GM18867 (cell line): ENCODE measurements at regions not wholly inside any gene's neighbourhood (a gene's known extent, or its start where the extent isn't known, plus 50 kb on each side); places are given as distances from the start of the nearest gene placed in this dataset.

Experiments
- ATAC-seq: cut with Tn5 transposase; IDR thresholded peaks from one replicate; pipeline ENCODE4 v1.9.1; 2021; ENCODE audit warnings: mild to moderate bottlenecking, moderate library complexity; ENCODE audit not compliant: unreplicated experiment

- ATAC-seq = no peak
These were observed 144.4 kb downstream of the NSG2 start for GRCh38 chr5:174189654-174190541.

DNA sequence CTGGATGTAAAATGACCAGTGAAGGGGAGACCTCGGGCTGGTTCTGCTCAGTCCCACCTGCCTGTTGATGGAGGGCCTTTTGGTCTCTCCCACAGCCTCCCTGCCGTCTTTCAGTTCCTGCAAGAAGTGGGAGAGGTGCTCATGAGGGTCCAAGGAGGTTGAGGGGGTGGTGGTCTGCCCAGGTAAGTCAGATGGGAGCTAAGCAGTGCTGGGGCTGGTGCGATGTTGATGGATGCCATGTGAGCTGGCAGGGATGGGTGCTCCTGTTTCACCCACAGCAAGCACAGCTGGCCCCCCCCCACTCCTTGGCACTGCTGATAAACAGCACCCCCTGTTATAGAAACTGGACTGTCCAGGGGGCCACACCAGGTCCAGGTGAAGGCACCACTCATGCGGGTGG, 145.6 kb downstream of the NSG2 start:
- ATAC-seq = no peak

- no peak for ATAC-seq
These were observed 146.5 kb downstream of the NSG2 start for GRCh38 chr5:174191850-174192655.

DNA sequence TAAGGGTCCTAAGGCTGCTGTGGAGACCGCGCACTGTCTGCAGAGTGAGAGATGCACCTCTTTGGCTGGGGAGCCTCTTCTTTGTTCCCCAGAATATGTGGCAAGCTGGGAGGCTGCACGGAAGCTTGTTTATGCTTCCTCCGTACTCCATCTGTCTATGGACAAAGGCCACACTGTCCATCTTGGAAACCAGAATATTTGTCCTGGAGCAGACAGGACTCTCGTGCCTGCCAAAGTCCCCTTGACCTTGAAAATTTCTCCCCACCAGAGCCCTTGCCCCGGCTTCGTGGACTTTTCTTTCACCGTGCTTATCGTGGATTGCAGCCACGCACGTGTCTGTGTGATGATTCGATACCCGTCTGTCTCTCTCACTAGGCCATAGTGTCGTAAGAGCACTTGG, 147.4 kb downstream of the NSG2 start:
- no peak for ATAC-seq

- no peak for ATAC-seq
These were observed 150.0 kb downstream of the NSG2 start for GRCh38 chr5:174195517-174195916.

DNA sequence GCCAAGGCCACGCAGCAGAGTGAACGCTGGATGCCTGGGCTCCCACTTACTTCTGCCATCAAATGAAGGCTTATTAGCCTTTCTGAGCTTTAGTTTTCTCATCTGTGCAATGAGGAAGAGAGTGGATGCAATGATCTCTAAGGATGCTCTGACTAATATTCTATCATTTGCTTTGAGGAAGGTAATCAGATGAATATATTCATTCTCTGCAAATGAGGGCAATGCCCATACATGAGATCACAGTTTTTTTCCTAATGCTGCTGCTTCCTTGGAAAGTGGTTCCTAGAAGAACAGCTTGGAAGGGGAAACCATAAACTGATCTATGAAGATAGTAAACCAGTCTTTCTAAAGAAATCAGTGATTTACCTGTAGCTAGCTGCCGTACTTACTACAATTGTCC, 152.4 kb downstream of the NSG2 start:
- no peak for ATAC-seq

DNA sequence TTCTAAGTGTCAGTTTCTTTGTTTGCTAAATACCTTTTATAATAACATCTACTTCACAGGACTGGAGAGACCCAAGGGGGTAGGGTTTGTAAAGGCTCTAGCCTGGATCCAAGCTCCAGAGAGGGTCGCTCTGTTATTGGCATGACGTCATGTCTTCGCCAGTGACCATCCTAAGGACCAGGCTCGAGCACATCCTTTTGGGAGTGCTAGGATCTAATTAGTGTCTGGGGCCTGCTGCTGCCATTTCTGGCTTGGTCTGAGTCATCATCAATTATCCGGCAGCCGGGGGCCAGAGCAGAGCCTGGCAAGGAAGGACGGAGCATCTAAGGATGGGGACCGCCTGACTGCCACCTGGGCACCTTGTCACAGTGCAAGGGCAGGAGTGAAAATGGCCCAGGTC, 153.0 kb downstream of the NSG2 start:
- no peak for ATAC-seq

DNA sequence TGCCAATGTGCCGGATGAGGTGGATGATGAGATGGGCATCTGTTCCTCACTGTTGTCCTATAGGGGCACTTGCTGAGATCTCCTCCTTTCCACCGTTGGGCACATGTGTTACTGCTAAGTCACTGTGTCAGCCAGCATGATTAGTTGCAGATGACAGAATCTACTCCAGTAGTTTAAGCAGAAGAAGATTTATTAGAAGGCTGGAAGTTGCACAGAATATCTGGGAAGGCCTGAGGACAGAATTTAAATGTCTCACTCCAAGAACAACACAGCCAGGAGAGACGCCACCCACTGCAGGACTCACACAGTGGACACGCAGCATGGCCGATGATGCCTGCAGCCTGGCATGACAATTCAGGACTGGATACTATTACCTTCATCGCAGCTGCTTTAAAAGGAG, 157.5 kb downstream of the NSG2 start:
- ATAC-seq = no peak

GRCh38 chr5:174204535-174205313, 159.2 kb downstream of the NSG2 start:
- ATAC-seq = no peak

GRCh38 chr5:174205939-174206338, 160.4 kb downstream of the NSG2 start:
- ATAC-seq = no peak

- no peak for ATAC-seq
These were observed 165.2 kb downstream of the NSG2 start for GRCh38 chr5:174210596-174211276.

- ATAC-seq = no peak
These were observed 165.7 kb downstream of the NSG2 start for GRCh38 chr5:174211277-174211626.

DNA sequence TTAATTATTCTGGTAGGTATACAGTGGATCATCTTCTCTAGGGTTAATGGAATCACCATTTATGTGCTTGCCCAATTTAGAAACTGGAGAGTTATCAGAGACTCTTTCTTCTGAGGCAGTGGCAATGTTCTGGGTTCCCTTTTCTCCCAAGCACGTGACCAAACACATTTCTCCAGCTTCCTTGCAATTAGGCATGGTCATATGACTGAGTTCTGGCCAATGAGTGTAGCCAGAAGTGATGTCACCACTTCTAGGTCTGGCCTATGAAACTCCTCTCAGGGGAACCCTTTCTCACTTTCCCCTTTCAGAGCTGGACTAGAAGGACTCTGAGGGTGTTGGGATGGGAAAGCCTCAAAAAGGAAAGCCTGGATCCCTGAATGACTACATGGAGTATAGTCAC, 172.0 kb downstream of the NSG2 start:
- ATAC-seq = no peak

DNA sequence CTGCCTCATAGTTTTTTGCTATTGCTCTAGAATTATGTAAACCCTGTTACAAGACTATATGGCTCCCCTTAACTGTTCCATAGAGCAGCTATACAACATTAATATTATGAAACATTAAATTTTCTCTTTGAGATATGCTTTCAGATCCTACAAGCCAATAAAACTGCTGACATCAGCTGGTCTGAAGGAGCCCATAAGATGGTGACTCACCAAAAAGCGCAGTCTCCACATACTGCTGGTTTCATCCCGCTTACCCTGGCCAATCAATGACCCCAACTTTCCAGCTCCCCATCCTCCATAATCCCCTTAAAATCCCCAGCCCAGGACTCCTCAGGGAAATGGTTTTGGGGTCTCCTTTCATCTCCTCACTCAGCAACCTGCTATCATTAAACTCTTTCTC, 172.7 kb downstream of the NSG2 start:
- ATAC-seq = no peak

GRCh38 chr5:174220417-174220816, 174.9 kb downstream of the NSG2 start:
- ATAC-seq = no peak

- ATAC-seq = no peak
These were observed 175.9 kb downstream of the NSG2 start for GRCh38 chr5:174221436-174221835.

- no peak for ATAC-seq
These were observed 176.4 kb downstream of the NSG2 start for GRCh38 chr5:174221946-174222345.

DNA sequence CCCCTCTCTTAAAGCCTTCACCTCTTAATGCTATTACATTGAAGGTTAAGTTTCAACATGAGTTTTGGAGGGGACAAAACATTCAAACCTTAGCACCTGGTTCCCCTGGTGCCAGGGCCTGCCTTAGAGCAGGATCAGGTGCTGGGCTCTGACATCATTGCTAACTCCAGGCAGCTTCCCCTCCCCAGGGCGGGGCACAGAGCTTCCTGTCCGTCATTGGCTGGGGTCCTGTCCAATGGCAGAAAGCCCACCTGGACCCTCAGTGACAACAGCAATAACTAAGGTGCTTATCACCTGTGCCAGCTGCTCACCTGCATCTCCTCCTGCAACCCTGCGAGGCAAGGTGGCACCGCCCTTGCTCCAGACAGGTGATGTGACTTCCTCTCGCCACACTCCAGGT, 177.4 kb downstream of the NSG2 start:
- ATAC-seq = no peak

DNA sequence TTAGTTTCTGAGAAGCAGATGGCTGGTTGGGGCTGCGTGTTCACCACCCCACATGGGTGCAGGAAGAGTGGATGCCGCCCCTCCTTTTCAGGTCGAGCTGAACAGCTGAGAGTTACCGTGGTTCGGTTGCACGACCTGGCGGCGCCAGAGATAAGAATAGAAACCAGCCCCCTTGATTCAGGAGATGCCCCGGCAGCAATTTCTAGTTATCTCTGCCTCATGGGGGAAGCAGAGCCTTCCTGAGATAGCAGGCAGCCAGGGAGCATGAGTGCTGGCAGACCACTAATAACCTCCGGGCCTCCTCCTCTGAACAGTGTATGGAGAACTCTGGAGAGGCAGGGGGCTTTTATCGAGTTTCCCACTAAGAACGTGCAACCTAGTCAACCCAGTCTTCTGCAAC, 177.8 kb downstream of the NSG2 start:
- ATAC-seq = no peak

DNA sequence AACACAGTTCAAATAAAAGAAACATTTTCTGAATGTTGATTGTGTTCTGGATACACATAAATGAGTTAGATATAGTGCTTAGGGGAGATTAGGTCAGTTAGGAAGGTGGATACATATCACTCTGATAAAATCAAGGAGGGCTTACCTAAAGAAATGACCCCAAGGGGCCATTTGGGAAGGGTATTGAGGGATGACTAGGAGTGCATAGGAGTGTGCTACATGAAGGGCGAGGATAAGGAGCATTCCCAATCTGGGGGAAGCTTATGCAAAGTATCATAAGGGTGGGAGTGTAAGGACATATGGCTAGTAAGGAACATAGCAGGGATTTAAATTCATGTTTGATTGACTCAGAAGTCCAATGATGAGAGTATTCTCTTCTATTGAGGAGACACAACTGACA, 183.6 kb downstream of the NSG2 start:
- no peak for ATAC-seq
